Stimulated activated CD8-positive, alpha-beta memory T cell treated with anti-CD3 and anti-CD28 coated beads, Interleukin-12 subunit alpha, Interleukin-12 subunit beta, amount 100 ng/mL, for 24 hours (primary cell): ENCODE measurements at regions not wholly inside any gene's neighbourhood (a gene's known extent, or its start where the extent isn't known, plus 50 kb on each side); places are given as distances from the start of the nearest gene placed in this dataset.

Experiments used
- DNase-seq: peaks from one replicate; pipeline ENCODE4 v3.0.0-alpha.2; 2020; ENCODE audit errors: extremely low read depth

DNA sequence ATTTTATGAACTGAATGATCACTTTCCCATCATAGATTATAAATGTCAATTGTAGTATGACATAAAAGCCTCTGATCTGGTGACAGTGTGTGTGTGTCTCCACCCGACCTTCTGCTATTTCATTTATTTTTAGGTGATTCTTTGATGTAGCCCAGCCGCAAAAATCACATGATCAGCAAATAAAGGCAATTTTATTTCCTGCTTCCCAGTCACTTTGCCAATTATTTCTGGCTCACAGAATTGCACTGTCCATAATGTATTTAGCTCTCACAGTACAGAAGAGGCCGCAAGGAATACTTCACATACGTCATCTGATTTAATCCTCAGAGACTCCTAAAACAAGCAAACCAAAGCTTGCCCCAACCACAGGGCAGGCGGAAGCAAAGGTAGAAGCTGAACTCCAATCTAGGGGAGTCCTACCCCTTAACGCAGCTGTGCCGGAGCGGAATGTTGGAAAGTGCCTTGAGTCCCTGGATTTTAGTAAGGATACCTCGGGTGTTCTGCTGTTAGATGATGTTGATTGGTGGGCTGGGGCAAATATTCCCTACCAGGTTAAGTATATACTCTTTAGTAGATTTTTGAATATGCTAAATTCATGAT lies 384.0 kb upstream of the IRX4 start:
- no peak for DNase-seq

- no peak for DNase-seq
Observed at GRCh38 chr5:2265341-2265740, 382.6 kb upstream of the IRX4 start.

DNA sequence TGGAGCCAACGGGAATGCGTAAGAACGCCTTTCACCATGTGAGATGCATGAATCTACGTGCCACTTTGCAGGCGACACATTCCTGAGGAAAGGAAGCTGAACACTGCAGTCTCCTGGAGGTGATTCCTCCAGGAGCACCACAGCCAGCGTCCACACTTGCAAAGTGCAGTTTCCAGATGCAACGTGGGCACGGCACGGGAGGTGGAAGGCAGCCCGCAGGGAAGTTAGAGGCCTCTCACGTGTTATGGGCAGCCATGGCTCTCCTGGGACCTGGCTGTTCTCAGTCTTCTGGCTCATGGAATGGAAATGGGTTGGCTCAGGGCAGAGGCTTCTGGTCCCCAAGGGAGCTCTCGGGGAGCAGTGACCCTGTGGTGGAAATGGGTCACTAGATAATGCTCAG lies 381.0 kb upstream of the IRX4 start:
- no peak for DNase-seq

GRCh38 chr5:2262620-2263019 lies 379.9 kb upstream of the IRX4 start:
- DNase-seq = no peak

DNA sequence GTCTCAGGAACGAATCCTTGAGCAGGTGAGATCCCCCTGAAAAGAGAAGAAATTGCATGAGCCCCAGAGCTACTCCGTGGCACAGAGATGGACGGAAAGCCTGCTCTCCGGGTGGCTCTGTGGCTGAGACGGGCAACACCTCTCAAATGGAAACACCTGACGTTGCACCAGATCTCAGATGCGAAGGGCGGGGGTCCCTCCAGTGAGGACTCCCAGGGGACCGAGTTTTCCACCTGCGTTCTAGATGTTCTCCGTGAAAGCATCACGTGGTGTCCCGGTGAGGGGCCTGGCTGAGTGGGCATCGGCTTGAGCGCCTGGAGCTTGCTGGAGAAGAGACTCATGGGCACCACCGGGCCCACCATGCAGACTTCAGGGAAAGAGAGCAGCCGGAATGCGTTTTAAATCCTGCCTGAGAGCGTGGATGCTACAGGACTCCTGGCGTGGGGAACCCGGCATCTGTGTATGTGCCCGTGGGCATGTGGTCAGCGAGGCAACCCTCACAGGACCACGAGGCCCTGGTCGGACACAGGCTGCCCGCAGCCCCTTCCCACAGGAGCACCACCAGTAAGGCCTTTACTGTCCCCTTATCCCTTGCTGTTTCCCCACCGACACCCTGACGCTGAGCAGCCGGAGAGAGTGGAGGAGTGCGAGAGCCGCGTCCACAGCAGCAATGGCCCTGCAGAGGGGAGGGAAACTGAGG lies 378.4 kb upstream of the IRX4 start:
- DNase-seq = no peak

DNA sequence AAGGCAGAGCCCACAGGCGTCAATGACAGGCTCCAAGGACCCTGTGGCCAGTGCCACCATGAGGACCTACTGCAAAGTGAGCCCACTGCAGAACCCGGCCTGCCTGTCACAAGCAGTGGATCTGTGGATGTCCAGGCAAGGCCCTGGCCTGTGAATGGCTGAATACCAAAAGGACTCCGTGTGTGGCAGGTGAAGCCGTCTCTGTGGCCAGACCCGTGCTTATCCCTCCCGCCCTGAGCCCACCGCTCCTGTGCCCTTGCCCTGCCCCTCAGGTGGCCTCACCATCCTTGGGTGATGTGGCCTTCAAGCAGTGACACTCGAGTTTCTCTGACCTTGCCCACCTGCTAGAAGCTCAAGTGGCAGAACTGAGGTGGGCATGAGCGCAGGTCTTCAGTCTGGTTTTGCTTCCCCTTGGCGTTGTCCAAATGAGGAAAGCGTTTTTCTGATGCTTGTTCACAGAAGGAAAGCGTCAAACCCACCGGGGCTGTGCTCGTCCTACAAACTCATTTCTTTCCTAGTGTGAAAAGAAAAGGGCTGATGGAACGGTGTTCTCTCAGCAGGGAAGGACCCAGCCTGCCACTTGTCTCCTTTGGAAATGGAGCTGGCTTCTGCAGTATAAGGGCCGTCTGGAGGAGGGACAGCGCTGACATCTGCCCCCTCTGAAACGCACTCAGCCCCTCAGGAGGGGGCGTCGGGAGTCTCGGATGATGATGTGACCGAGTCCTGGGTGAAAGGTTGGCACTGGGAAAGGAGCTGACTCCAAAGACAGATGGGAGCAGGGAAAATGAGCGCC lies 377.7 kb upstream of the IRX4 start:
- no peak for DNase-seq

DNA sequence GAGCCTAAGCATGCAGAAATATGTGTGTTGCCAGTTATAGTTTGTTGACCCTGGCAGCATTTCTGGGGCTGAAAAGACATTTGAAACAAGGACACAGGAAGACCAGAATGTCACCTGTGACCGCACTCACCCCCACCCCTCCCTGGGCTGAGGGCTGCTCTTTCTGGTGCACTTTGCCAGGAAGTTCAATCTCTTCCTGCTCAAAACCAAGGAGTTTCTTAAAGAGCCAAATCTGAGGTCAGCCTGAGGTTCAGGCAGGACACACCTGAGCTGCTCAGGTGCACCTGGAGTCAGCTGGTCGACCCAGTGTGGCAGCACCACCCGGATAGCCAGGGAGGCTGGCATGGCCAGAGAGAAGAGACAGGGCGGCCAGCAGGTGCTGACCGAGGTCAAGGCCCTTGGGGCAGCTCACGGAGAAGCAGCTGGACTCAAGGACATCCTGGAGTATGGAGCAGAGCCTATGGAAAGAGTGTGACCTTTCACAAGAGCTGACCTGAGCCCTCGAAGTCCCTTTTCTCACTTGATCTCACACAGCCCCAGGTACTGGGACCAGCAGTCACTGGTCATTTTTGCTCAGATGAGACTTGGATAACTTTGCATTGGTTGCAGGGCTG lies 376.9 kb upstream of the IRX4 start:
- no peak for DNase-seq

DNA sequence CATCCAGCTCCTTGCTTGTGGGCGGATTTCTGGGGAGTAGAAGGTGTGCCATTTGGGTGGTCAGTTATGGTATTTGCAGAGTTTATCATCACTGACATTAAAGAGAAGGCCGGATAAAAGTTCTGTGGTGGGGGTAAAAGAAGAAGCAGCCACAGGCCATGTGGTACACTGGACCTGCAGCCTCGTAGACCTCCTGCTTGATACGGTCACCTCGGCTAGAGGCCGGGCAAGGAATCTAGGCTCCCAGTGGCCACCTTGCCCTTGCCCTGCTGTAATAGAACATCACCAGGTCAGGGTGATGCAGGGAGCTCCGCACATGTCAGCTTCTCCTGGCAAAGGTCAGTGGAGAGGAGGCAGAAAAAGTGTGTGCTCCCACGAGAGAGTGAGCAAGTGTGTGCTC lies 376.1 kb upstream of the IRX4 start:
- no peak for DNase-seq

GRCh38 chr5:2257326-2258244 lies 374.9 kb upstream of the IRX4 start:
- DNase-seq = no peak

- no peak for DNase-seq
Observed at GRCh38 chr5:2256691-2257280, 374.1 kb upstream of the IRX4 start.

DNA sequence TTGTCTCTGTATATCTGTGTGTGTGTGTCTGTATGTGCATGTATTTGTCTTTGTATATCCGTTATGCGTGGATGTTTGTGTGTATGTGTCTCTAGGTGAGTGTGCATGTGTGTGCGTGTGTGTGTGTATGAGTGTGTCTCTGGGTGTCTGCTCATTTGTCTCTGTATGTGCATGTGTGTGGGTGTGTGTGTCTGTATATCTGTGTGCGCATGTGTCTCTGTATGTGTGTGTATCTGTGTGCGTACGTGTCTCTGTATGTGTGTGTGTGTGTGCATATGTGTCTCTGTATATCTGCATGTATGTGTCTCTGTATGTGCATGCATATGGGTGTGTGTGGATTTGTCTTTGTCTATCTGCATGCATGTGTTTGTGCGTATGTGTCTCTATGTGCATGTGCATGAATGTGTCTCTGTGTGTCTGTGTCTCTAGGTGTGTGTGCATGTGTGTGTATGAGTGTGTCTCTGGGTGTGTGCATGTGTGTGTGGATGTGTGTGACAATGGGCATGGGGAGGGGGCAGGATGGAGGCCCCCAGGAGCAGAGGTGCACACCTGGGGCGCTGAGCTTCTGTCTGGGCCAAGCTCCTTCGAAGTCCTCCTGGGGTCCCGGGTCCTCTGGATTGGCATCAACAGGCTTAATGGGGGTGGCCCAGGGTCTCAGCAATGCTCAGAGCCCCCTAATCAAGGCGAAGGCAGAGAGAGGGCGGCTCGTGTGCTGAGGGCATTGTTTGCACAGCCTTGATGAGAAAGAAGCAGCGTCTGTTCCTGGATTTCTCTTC lies 373.4 kb upstream of the IRX4 start:
- DNase-seq = no peak

DNA sequence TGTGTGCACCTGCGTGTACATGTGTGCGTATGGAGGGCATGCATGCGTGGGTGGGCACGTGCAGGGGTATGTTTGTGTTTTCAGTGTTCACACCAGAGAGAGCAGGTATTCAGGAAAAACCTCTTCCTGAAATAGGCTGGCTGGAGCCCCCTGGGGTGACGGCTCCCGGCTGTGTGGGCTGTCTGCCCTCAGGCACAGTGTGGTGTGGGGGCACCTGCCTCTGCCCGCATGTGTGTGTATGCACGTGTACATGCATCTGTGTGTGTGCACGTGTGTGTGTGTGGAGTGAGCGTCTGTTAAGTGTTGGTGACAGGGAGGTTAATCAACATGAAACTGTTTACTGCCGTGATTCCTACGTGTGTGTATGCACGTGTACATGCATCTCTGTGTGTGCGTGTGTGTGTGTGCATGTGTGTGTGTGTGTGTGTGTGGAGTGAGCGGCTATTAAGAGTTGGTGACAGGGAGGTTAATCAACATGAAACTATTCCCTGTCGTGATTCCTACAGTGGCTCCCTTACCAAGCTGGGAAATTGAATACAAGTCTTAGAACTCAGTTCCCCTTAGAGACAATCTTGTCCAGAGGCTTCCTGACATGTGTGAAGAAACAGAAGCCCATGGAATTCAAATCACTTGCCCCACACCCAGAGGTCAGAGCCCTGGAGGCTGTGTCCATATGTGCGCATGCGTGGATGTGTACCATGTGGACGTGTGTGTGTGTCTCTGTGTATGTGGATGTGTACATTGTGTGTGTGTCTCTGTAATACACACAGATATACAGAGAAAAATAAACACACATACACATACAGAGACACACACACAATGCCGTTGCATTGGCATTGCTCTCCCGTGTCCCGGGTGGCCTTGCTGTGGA lies 372.4 kb upstream of the IRX4 start:
- DNase-seq = no peak

DNA sequence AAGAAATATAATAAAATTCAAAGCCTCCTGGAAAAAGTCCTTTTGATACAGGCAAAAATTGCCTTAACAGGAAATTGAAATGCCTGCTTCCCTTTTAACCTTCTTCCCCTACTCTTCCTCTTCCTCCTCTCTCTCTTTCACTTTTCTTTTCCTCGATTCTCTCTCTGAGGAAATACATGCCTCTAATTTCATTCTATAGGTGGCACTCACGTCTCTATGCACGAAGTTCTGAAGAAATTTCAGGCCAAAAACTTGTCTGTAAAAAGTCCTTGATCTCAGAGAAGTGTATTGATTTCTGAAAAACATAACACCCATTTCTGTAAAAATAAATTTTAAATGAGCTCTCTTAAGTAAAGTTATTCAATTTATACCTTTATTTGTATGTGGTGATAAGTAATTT lies 371.7 kb upstream of the IRX4 start:
- DNase-seq = no peak

GRCh38 chr5:2253040-2253975 lies 370.6 kb upstream of the IRX4 start:
- DNase-seq = no peak

DNA sequence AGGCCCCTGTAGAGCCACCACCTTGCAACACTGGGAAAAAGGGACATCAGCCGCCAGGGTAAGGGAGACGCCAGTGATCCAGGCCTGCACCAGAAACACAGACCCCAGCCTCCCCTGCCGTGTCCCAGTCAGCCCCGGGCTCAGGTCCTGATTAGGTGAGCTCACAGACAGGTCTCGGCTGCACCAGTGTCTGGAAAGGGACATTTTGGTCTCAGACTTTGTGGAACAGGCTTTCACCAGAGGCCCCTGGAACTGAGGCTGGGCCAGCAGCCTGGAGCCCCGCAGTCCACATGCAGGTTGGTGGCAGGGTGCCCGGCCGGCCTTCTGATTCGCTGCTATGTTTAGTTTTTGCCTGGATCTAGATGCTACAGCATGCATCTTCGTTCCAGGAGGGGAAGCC lies 369.0 kb upstream of the IRX4 start:
- no peak for DNase-seq

- no peak for DNase-seq
Observed at GRCh38 chr5:2251298-2251697, 368.6 kb upstream of the IRX4 start.

GRCh38 chr5:2250365-2250950 lies 367.7 kb upstream of the IRX4 start:
- DNase-seq = no peak

DNA sequence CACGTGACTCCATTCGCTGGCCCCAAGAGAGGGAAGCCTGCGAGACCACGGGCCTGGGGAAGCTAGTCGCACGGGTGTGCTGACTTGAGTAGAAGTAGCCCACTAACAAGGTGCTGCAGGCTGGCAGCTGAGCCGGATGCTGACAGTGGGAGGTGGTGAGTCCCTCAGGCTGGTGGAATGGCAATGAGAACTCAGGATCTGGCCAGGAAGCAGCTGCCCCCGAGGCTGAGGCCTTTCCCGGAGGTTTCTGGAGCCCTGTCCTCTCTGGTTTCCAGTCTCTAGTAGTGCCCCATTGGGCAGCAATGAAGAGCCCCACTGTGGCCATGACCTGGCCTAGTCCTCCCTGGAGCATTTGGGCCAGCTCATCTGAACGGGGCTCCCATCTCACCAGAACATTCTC lies 366.7 kb upstream of the IRX4 start:
- DNase-seq = no peak
